SJSA1 (cell line): ENCODE measurements at regions not wholly inside any gene's neighbourhood (a gene's known extent, or its start where the extent isn't known, plus 50 kb on each side); places are given as distances from the start of the nearest gene placed in this dataset.

Experiments used
- DNase-seq, 2 experiments: peaks; one replicate each; pipeline ENCODE4 v3.0.0-alpha.2; 2015 to 2020; ENCODE audit warnings: low spot score in 2 of 2, low read depth in 1 of 2
- H3K27ac ChIP-seq: fragments of 250-450 bp; sonication (Bioruptor Pico); 2 replicates; pipeline ENCODE4 v1.5.1; 2020; ENCODE audit warnings: mild to moderate bottlenecking, moderate library complexity
- H3K27me3 ChIP-seq: fragments of 250-450 bp; sonication (Bioruptor Pico); replicated peaks from 2 replicates; pipeline ENCODE4 v1.5.1; 2020; ENCODE audit warnings: mild to moderate bottlenecking, moderate library complexity
- H3K36me3 ChIP-seq: fragments of 250-450 bp; sonication (Bioruptor Pico); 2 replicates; pipeline ENCODE4 v1.5.1; 2020; ENCODE audit warnings: mild to moderate bottlenecking
- H3K4me1 ChIP-seq: fragments of 250-450 bp; sonication (Bioruptor Pico); replicated peaks from 2 replicates; pipeline ENCODE4 v1.6.1; 2021; ENCODE audit warnings: mild to moderate bottlenecking
- H3K4me3 ChIP-seq: fragments of 250-450 bp; sonication (Bioruptor Pico); 2 replicates; pipeline ENCODE4 v1.5.1; 2020; ENCODE audit warnings: mild to moderate bottlenecking
- H3K9me3 ChIP-seq: fragments of 250-450 bp; sonication (Bioruptor Pico); replicated peaks from 2 replicates; pipeline ENCODE4 v1.5.1; 2020; ENCODE audit warnings: mild to moderate bottlenecking

DNA sequence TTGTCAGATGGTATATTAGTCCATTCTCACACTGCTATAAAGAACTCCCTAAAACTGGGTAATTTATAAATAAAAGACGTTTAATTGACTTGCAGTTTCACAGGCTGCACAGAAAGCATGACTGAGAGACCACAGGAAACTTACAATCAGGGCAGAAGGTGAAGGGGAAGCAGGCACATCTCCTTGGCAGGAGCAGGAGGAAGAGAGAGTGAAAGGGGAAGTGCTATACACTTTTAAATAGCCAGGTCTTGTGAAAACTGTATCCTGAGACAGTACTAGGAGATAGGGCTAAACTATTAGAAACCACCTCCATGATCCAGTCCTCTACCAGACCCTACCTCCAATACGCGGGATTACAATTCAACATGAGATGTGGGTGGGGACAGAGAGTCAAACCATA is 193.9 kb upstream of the KCNG1 start:
- H3K4me1 ChIP-seq = no peaks in the 10 kb centered on the region
- H3K4me3 ChIP-seq = no peak overlapping the region
- no peak for DNase-seq
- peaks cover 22% of the 10 kb centered on the region for H3K27me3 ChIP-seq
- H3K27ac ChIP-seq = no peak overlapping the region
- peaks cover 4% of the 10 kb centered on the region; the same call in 1 of the 2 replicates for H3K9me3 ChIP-seq
- H3K36me3 ChIP-seq = no peaks in the 10 kb centered on the region

GRCh38 chr20:51212816-51213215 is 189.9 kb upstream of the KCNG1 start:
- H3K9me3 ChIP-seq = peaks cover 4% of the 10 kb centered on the region; the same call in 1 of the 2 replicates
- no peaks in the 10 kb centered on the region for H3K4me1 ChIP-seq
- H3K27ac ChIP-seq = no peak overlapping the region
- H3K36me3 ChIP-seq = no peaks in the 10 kb centered on the region
- no peak for DNase-seq
- H3K27me3 ChIP-seq = peaks cover 27% of the 10 kb centered on the region
- no peak overlapping the region for H3K4me3 ChIP-seq

DNA sequence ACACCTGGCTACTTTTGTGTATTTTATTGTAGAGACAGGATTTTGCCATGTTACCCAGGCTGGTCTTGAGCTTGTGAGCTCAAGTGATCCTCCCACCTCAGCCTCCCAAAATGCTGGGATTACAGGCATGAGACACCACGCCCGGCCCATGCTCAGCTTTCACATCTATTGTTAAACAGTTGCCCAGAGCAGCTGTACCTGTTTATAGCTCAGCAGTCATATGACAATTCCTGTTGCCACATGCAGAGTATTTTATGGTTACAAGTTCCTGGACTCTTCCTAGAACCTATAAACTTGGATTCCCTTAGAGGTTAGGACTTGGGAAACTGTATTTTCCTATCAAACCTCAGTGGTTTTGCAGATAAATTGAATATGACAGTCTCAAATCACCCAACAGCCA is 188.3 kb upstream of the KCNG1 start:
- no peak for DNase-seq
- Histone ChIP-seq H3K36me3 (no peaks in the 10 kb centered on the region), H3K4me3 (no peak overlapping the region), H3K9me3 (no peaks in the 10 kb centered on the region), H3K4me1 (no peaks in the 10 kb centered on the region), H3K27me3 (peaks cover 25% of the 10 kb centered on the region), H3K27ac (no peak overlapping the region)

DNA sequence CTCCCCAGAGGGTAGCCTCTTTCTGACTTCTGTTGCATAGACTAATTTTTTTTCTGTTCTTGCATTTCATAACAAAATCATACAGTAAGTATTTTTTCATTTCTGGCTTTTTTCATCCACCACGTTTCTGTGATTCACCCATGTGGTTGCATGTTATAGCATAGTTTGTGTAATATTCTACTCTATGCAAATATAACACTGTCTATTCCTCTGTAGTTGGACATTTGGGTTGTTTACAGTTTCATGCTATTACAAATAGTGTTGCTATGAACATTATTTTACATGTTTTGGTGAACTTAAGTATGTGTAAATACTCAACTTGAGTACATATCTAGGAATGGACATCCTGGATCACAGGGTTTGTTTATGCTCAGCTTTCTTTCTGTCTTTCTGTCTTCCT is 187.2 kb upstream of the KCNG1 start:
- no peak overlapping the region for H3K27ac ChIP-seq
- no peaks in the 10 kb centered on the region for H3K9me3 ChIP-seq
- DNase-seq = no peak
- H3K36me3 ChIP-seq = no peaks in the 10 kb centered on the region
- H3K27me3 ChIP-seq = peaks cover 26% of the 10 kb centered on the region
- H3K4me3 ChIP-seq = no peak overlapping the region
- H3K4me1 ChIP-seq = no peaks in the 10 kb centered on the region

DNA sequence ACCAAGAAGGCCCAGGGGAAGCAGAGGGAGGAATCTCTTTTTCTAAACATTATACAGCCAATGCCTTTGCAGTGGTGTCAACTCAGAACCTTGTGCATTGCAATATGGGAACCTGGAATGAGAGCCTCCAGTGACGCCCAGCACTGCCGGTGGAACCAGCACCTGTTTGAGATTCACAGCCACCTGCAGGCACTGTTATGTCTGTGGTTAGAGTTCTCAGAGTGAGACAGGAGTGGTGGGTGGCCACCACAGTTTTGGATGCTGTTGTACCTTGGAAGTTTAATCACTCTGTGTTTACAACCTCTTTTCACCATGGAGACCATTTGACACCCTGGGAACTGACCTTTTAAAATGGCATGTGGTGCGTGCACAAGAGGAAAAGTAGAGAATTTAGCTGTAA is 185.3 kb upstream of the KCNG1 start:
- no peak for DNase-seq
- no peak overlapping the region for H3K4me3 ChIP-seq
- no peaks in the 10 kb centered on the region for H3K4me1 ChIP-seq
- H3K27me3 ChIP-seq = peaks cover 26% of the 10 kb centered on the region
- H3K27ac ChIP-seq = no peak overlapping the region
- no peaks in the 10 kb centered on the region for H3K9me3 ChIP-seq
- no peaks in the 10 kb centered on the region for H3K36me3 ChIP-seq

GRCh38 chr20:51206032-51206662 is 183.2 kb upstream of the KCNG1 start:
- Histone ChIP-seq H3K36me3 (no peaks in the 10 kb centered on the region), H3K4me3 (no peak overlapping the region), H3K9me3 (no peaks in the 10 kb centered on the region), H3K27me3 (peaks cover 17% of the 10 kb centered on the region), H3K4me1 (no peaks in the 10 kb centered on the region), H3K27ac (no peak overlapping the region)
- peak in 1 of 2 experiments; percentile 41 for DNase-seq

GRCh38 chr20:51204794-51205193 is 181.9 kb upstream of the KCNG1 start:
- no peaks in the 10 kb centered on the region for H3K9me3 ChIP-seq
- DNase-seq = no peak
- no peak overlapping the region for H3K4me3 ChIP-seq
- peaks cover 10% of the 10 kb centered on the region for H3K27me3 ChIP-seq
- no peak overlapping the region for H3K27ac ChIP-seq
- no peaks in the 10 kb centered on the region for H3K36me3 ChIP-seq
- no peaks in the 10 kb centered on the region for H3K4me1 ChIP-seq

DNA sequence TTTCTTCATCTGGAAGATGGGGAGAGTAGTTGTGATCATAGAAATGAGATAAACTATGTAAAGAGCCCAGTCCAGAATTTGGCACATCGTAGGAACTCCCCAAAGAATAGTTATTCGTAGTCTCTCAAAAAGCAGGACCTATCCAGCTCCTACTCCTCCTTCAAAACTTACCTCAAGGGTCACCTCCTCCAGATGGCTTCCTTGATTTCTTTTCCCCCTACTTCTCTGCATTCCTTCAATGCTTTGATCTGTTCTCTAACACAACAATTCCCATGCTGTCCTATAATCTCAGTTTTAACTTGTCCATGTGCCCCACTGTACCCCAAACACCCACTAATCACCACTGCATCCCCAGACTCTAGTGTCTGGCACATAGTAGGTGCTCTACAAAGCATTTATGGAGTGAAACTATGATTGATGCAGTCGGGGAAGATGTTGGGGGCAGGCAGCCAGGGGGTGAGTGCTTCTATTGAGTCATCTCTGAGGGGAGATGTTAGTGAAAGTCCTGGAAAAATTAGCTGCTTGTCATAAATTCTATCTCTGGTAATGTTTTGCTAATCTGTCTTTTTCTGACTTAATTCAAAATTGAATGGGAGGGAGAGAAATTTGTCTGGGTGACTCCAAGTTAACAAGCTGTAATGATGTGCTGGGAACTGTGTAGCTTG is 181.3 kb upstream of the KCNG1 start:
- H3K27me3 ChIP-seq = 0 out of 2 replicates have a peak, but pooled peaks cover 4% of the 10 kb centered on the region
- H3K9me3 ChIP-seq = no peaks in the 10 kb centered on the region
- H3K4me1 ChIP-seq = no peaks in the 10 kb centered on the region
- no peaks in the 10 kb centered on the region for H3K36me3 ChIP-seq
- DNase-seq = no peak
- no peak overlapping the region for H3K27ac ChIP-seq
- no peak overlapping the region for H3K4me3 ChIP-seq

DNA sequence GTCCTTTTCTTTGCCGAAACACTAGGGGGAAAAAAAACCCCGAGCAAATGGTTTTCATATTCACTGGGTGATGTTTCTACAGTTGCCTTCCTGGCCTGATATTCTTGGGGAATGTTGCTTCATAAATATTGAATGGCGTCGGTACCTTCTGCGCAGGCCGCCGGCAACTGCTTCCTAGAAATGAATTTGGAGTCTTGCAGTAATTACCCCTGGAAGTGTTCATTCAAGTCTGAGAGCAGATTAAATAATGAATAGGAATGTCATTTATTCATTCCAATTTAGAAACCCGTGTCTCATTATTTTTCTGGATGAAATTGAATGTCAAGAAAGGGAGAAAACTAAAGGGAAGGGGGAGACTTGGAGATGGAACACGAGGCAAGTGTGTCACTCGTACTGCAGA is 179.4 kb upstream of the KCNG1 start:
- H3K4me1 ChIP-seq = peaks cover 3% of the 10 kb centered on the region
- H3K9me3 ChIP-seq = no peaks in the 10 kb centered on the region
- H3K4me3 ChIP-seq = no peak overlapping the region
- H3K27me3 ChIP-seq = 0 out of 2 replicates have a peak, but pooled peaks cover 4% of the 10 kb centered on the region
- H3K36me3 ChIP-seq = no peaks in the 10 kb centered on the region
- H3K27ac ChIP-seq = no peak overlapping the region
- no peak for DNase-seq

DNA sequence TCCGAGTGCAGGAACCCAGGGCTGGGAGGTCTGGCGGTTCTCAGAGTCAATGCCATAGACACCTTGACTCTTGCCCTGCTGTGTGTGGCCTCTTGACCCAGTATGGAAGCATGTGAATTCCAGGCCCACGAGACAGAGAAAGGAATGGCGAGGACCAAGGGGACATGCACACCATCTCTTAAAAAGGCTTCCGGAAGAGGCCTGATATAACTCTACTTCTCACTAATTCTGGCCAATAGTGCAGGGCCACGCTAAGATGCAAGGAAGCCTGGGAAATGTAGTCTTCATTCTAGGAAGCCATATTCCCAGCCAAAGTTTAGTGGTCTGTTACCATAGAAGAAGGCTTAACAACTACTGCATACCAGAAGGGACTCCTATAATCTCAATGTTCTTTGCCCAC is 177.0 kb upstream of the KCNG1 start:
- H3K4me3 ChIP-seq = no peak overlapping the region
- DNase-seq = no peak
- peaks cover 11% of the 10 kb centered on the region for H3K4me1 ChIP-seq
- no peaks in the 10 kb centered on the region for H3K36me3 ChIP-seq
- 0 out of 2 replicates have a peak, but pooled peaks cover 2% of the 10 kb centered on the region for H3K27me3 ChIP-seq
- H3K27ac ChIP-seq = no peak overlapping the region
- no peaks in the 10 kb centered on the region for H3K9me3 ChIP-seq

DNA sequence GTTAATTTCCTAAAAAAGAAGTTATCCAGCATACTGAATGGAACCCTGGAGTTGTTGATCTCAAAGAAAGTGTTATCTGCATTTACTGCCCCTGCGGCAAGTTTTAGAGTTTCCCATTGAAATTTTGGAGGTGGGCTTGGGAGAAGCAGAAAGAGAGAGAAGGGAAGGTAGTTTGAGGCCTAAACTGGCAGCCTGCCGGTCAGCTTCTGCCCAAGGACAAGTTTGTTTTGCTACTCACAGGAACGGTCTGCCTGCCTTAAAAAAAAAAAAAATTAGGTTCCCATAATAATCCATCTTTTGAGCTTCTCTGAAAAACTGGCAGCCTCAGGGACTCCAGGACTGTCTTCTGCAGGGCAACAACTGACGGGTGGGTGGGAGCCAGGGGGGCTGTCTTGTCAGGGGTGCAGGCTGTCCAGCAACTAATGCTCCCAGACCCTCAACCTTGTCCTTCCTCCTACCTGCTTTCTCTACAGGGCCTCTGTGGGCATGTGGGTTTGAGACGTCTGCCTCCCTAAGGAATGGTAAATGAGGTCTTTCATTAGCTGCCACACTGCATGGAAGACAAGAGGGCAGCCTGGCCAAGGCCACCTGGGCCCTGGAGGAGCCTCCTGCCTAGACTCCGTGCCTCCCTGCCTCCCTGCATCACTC is 176.1 kb upstream of the KCNG1 start:
- no peak for DNase-seq
- Histone ChIP-seq H3K36me3 (no peaks in the 10 kb centered on the region), H3K27me3 (no peaks in the 10 kb centered on the region), H3K4me3 (no peak overlapping the region), H3K9me3 (no peaks in the 10 kb centered on the region), H3K4me1 (peaks cover 11% of the 10 kb centered on the region), H3K27ac (no peak overlapping the region)

DNA sequence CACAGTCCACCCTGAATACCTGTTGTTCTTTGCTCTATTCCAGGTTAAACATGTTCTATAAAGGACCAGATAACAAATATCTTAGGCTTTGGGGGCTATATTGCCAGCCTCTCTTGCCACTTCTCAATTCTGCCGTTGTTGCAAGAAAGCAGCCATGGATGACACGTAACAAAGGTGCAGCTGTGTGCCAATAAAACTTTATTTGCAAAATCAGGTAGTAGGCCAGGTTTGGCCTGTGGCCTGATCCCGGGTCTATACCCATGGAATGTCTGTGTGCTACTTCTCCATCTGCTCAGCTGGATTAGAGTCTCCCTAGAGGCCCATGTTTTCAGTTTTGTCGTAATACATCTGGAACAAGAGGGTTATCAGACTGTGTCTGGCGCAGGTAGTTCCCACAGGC is 175.3 kb upstream of the KCNG1 start:
- DNase-seq = no peak
- Histone ChIP-seq H3K4me3 (no peak overlapping the region), H3K27ac (no peak overlapping the region), H3K27me3 (no peaks in the 10 kb centered on the region), H3K4me1 (peaks cover 13% of the 10 kb centered on the region), H3K9me3 (no peaks in the 10 kb centered on the region), H3K36me3 (no peaks in the 10 kb centered on the region)

- Histone ChIP-seq H3K4me1 (peaks cover 16% of the 10 kb centered on the region), H3K27ac (no peak overlapping the region), H3K36me3 (no peaks in the 10 kb centered on the region), H3K9me3 (no peaks in the 10 kb centered on the region), H3K4me3 (no peak overlapping the region), H3K27me3 (no peaks in the 10 kb centered on the region)
- DNase-seq = peak in 1 of 2 experiments; percentile 46
Measured at GRCh38 chr20:51196991-51197651, 174.2 kb upstream of the KCNG1 start.

GRCh38 chr20:51195990-51196389 is 173.1 kb upstream of the KCNG1 start:
- no peak overlapping the region for H3K27ac ChIP-seq
- H3K4me1 ChIP-seq = peaks cover 16% of the 10 kb centered on the region
- no peak for DNase-seq
- no peak overlapping the region for H3K4me3 ChIP-seq
- no peaks in the 10 kb centered on the region for H3K27me3 ChIP-seq
- H3K36me3 ChIP-seq = no peaks in the 10 kb centered on the region
- H3K9me3 ChIP-seq = no peaks in the 10 kb centered on the region
